ENCODE measurements at regions not wholly inside any gene's neighbourhood (a gene's known extent, or its start where the extent isn't known, plus 50 kb on each side); places are given as distances from the start of the nearest gene placed in this dataset.
A peak's percentile ranks its signal among the peaks of the same experiment; 100 is the strongest.

DNA sequence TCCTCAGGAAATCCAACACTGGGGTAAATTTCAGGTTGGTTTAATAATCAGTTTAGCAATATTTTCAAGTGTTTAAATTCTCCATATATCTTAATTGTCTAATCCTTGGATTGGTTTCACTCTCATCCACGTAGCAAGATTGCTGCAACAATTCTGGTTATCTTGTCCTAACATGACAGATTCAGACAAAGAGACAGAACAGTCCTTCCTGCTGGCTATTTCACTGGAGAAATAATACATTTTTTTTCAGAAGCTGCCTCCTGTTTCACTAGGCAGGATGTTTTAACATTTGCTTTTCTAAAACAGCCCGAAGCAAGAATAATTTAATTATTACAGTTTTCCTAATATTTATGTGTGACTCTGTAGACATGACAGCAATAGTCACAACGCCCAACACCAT is 2011.2 kb downstream of the NCAM2 start:
- TF ChIP-seq, protein P1, sequence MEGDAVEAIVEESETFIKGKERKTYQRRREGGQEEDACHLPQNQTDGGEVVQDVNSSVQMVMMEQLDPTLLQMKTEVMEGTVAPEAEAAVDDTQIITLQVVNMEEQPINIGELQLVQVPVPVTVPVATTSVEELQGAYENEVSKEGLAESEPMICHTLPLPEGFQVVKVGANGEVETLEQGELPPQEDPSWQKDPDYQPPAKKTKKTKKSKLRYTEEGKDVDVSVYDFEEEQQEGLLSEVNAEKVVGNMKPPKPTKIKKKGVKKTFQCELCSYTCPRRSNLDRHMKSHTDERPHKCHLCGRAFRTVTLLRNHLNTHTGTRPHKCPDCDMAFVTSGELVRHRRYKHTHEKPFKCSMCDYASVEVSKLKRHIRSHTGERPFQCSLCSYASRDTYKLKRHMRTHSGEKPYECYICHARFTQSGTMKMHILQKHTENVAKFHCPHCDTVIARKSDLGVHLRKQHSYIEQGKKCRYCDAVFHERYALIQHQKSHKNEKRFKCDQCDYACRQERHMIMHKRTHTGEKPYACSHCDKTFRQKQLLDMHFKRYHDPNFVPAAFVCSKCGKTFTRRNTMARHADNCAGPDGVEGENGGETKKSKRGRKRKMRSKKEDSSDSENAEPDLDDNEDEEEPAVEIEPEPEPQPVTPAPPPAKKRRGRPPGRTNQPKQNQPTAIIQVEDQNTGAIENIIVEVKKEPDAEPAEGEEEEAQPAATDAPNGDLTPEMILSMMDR (IDR thresholded peaks at IDR 0.05; ENCODE audit: insufficient read depth in 1 of 2, low read depth in 1 of 2, low read length in 1 of 2, severe bottlenecking in 1 of 2, unreplicated experiment in 1 of 2), result no peak
- Histone ChIP-seq H3K4me3 (ENCODE audit: low read depth, low read length) (no peak overlapping the region), H3K27me3 (replicated peaks; ENCODE audit: control insufficient read depth, insufficient read depth, low read length) (no peaks in the 10 kb centered on the region), H3K4me1 (no peaks in the 10 kb centered on the region), H3K36me3 (ENCODE audit: control insufficient read depth, insufficient read depth, low read length) (no peaks in the 10 kb centered on the region), H3K9me3 (no peaks in the 10 kb centered on the region)
- Mint-ChIP-seq H3K36me3 (ENCODE audit: insufficient read depth, unreplicated experiment) (no peaks in the 10 kb centered on the region), H3K4me3 (ENCODE audit: unreplicated experiment) (no peak overlapping the region), H3K9me3 (ENCODE audit: unreplicated experiment) (no peaks in the 10 kb centered on the region), H3K4me1 (ENCODE audit: low read depth, unreplicated experiment) (peaks cover 7% of the 10 kb centered on the region), H3K27ac (ENCODE audit: unreplicated experiment) (no peak overlapping the region), H3K27me3 (ENCODE audit: insufficient read depth, unreplicated experiment) (no peaks in the 10 kb centered on the region)
- no peak for DNase-seq
- ChIA-PET CTCF (no interaction called here), POLR2A (no interaction called here)
- intact Hi-C loops (cut with micrococcal nuclease; ENCODE audit: unreplicated experiment), result no loop called here
- no TSS peak for BruUV-seq (replicated peaks)

DNA sequence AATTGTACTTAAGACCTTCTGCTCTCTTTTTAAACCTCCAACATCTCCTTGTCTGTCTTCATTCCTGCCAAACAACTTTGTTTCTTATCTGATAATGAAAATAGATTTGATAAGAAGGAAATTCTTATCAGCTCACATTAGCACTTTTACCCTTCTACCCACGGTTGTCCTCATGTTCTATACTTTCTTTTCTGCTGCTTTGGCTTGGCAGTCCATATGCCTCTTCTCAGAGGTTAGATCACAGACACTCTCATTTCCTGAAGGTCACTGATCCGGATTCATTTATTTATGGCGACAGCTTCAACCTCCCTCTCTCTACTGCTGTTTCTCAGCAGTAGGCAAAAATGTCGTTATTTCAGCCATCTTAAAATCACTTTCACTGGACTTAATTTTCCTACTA is 2015.8 kb downstream of the NCAM2 start:
- no peaks in the 10 kb centered on the region for H3K27me3 Mint-ChIP-seq (ENCODE audit: insufficient read depth, unreplicated experiment)
- no peaks in the 10 kb centered on the region for H3K36me3 Mint-ChIP-seq (ENCODE audit: insufficient read depth, unreplicated experiment)
- H3K4me3 Mint-ChIP-seq (ENCODE audit: unreplicated experiment), result no peak overlapping the region
- ChIA-PET CTCF (no interaction called here), POLR2A (no interaction called here)
- no TSS peak for BruUV-seq (replicated peaks)
- no peak overlapping the region for H3K27ac Mint-ChIP-seq (ENCODE audit: unreplicated experiment)
- TF ChIP-seq, protein P1 (IDR thresholded peaks at IDR 0.05; ENCODE audit: insufficient read depth in 1 of 2, low read depth in 1 of 2, low read length in 1 of 2, severe bottlenecking in 1 of 2, unreplicated experiment in 1 of 2), result no peak
- Histone ChIP-seq H3K4me3 (ENCODE audit: low read depth, low read length) (no peak overlapping the region), H3K27me3 (replicated peaks; ENCODE audit: control insufficient read depth, insufficient read depth, low read length) (no peaks in the 10 kb centered on the region), H3K9me3 (no peaks in the 10 kb centered on the region), H3K4me1 (no peaks in the 10 kb centered on the region), H3K36me3 (ENCODE audit: control insufficient read depth, insufficient read depth, low read length) (no peaks in the 10 kb centered on the region)
- peaks cover 9% of the 10 kb centered on the region for H3K4me1 Mint-ChIP-seq (ENCODE audit: low read depth, unreplicated experiment)
- no peak for DNase-seq
- intact Hi-C loops (cut with micrococcal nuclease; ENCODE audit: unreplicated experiment), result no loop called here
- no peaks in the 10 kb centered on the region for H3K9me3 Mint-ChIP-seq (ENCODE audit: unreplicated experiment)

DNA sequence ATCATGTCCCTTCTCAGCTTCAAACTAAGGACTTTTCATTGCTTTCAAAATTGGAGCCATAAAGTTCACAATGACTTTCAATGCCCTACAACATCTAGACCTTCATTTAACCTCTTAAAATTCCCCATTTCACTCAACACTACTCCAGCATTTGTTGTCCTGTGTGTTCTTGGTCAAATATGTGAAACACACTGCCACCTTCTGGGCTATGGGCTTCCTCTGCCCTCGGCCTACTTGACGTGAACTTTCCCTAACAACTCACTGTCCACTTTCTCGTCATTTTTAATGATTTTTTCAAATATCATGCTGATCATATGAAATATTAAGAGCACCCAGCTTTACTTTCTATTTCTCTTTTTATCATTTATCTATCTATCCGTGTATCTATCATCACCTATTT is 2018.4 kb downstream of the NCAM2 start:
- TF ChIP-seq, protein P1 (IDR thresholded peaks at IDR 0.05; ENCODE audit: insufficient read depth in 1 of 2, low read depth in 1 of 2, low read length in 1 of 2, severe bottlenecking in 1 of 2, unreplicated experiment in 1 of 2), result peak; percentile 20 to 43
- Histone ChIP-seq H3K9me3 (no peaks in the 10 kb centered on the region), H3K36me3 (ENCODE audit: control insufficient read depth, insufficient read depth, low read length) (no peaks in the 10 kb centered on the region), H3K4me3 (ENCODE audit: low read depth, low read length) (no peak overlapping the region), H3K4me1 (no peaks in the 10 kb centered on the region), H3K27me3 (replicated peaks; ENCODE audit: control insufficient read depth, insufficient read depth, low read length) (no peaks in the 10 kb centered on the region)
- no peaks in the 10 kb centered on the region for H3K9me3 Mint-ChIP-seq (ENCODE audit: unreplicated experiment)
- H3K27ac Mint-ChIP-seq (ENCODE audit: unreplicated experiment), result no peak overlapping the region
- H3K4me1 Mint-ChIP-seq (ENCODE audit: low read depth, unreplicated experiment), result peaks cover 9% of the 10 kb centered on the region
- no peak overlapping the region for H3K4me3 Mint-ChIP-seq (ENCODE audit: unreplicated experiment)
- intact Hi-C loops (cut with micrococcal nuclease; ENCODE audit: unreplicated experiment), result no loop called here
- ChIA-PET CTCF (no interaction called here), POLR2A (no interaction called here)
- no TSS peak for BruUV-seq (replicated peaks)
- peak; percentile 17 to 37 for DNase-seq
- no peaks in the 10 kb centered on the region for H3K36me3 Mint-ChIP-seq (ENCODE audit: insufficient read depth, unreplicated experiment)
- no peaks in the 10 kb centered on the region for H3K27me3 Mint-ChIP-seq (ENCODE audit: insufficient read depth, unreplicated experiment)

Data from Caco-2 (cell line).